ENCODE measurements at regions not wholly inside any gene's neighbourhood (a gene's known extent, or its start where the extent isn't known, plus 50 kb on each side); places are given as distances from the start of the nearest gene placed in this dataset.

- TF ChIP-seq ZNF687 (IDR thresholded peaks at IDR 0.05) (no peak), ZNF384 (IDR thresholded peaks at IDR 0.05; ENCODE audit: borderline replicate concordance, low read depth, low read length) (no peak), ATF3 (IDR thresholded peaks at IDR 0.05; ENCODE audit: borderline replicate concordance, extremely low read depth, low read depth, low read length) (no peak), SUZ12 (IDR thresholded peaks at IDR 0.05; ENCODE audit: unreplicated experiment) (no peak), JUND (IDR thresholded peaks at IDR 0.05; ENCODE audit: low read depth, low read length) (no peak), DPF2 (IDR thresholded peaks at IDR 0.05) (no peak)
Observed at GRCh38 chr4:60913002-60913401, 287.1 kb upstream of the ADGRL3 start (continued).

- DNase-seq (ENCODE audit: low read depth, low spot score) (no peak), ATAC-seq (no peak), FAIRE-seq (no peak)
- H4K20me1 ChIP-seq (ENCODE audit: control insufficient read depth, insufficient read depth), result no peaks in the 10 kb centered on the region
- SMC1A ChIA-PET (ENCODE audit: uncharacterized antibody, unreplicated experiment), result no interaction called here
- intact Hi-C loops (cut with micrococcal nuclease; ENCODE audit: unreplicated experiment) (no loop called here), in situ Hi-C loops (cut with MboI) (no loop called here)
- CTCF ChIA-PET, result no interaction called here
- WGBS (ENCODE audit: insufficient coverage, insufficient replicate concordance, low lambda C conversion rate, missing lambda C conversion rate), result 25% methylated on average over 2 of the region's 2 CpGs
- POLR2A ChIA-PET, result no interaction called here
- H3K27me3 ChIP-seq (replicated peaks in 1 of 2; ENCODE audit: control insufficient read depth in 2 of 2, insufficient read depth in 2 of 2, low read length in 1 of 2), result no peaks in the 10 kb centered on the region
- H3K9ac ChIP-seq (ENCODE audit: control insufficient read depth, insufficient read depth, low read length), result no peak overlapping the region
- no peaks in the 10 kb centered on the region for H3K9me3 ChIP-seq (replicated peaks; ENCODE audit: control insufficient read depth, insufficient read depth, low read length)
- no peak overlapping the region for H3K4me2 ChIP-seq (ENCODE audit: control insufficient read depth, insufficient read depth)
- H3K36me3 ChIP-seq (ENCODE audit: control insufficient read depth in 2 of 2, insufficient read depth in 2 of 2, low read length in 1 of 2), result no peaks in the 10 kb centered on the region
- H3K27ac ChIP-seq (ENCODE audit: control insufficient read depth, insufficient read depth), result no peak overlapping the region
- H2AFZ ChIP-seq (ENCODE audit: control insufficient read depth, low read depth, low read length), result no peak overlapping the region
- H3K4me1 ChIP-seq (ENCODE audit: control insufficient read depth, insufficient read depth, low read length), result no peaks in the 10 kb centered on the region
- RAD21 ChIA-PET (ENCODE audit: unreplicated experiment), result no interaction called here
- no peak overlapping the region for H3K4me3 ChIP-seq
- H3K79me2 ChIP-seq (ENCODE audit: control insufficient read depth, insufficient read depth, low read length), result no peaks in the 10 kb centered on the region
- no TSS peak for BruUV-seq (replicated peaks)
- TF ChIP-seq IKZF1 (conservative IDR thresholded peaks at IDR 0.05), result no peak
- no peak for TF ChIP-seq E2F4 (IDR thresholded peaks at IDR 0.05; ENCODE audit: low read depth, low read length)
- no peak for TF ChIP-seq ZBTB4 (CRISPR knock-in tag; IDR thresholded peaks at IDR 0.05)
- no peak for TF ChIP-seq ZBTB40 (IDR thresholded peaks at IDR 0.05; ENCODE audit: borderline replicate concordance)
Observed at GRCh38 chr4:60913671-60914070, 286.5 kb upstream of the ADGRL3 start.

All from GM12878 (cell line).